Endothelial cell (in vitro differentiated cells): ENCODE measurements at regions not wholly inside any gene's neighbourhood (a gene's known extent, or its start where the extent isn't known, plus 50 kb on each side); places are given as distances from the start of the nearest gene placed in this dataset.
"Not testable (repeated sequence)": the region's sequence is repeated elsewhere in the genome, so short reads cannot be mapped to it uniquely, and the experiment has no call there.

ENCODE experiments used
- DNase-seq: peaks from one replicate; pipeline ENCODE4 v3.0.0; 2021; ENCODE audit warnings: low spot score
- H3K27ac Mint-ChIP-seq: one replicate; pipeline ENCODE4 v1.8.0; 2021; ENCODE audit warnings: mixed read lengths, inconsistent platforms; ENCODE audit not compliant: unreplicated experiment
- H3K27me3 Mint-ChIP-seq: one replicate; pipeline ENCODE4 v1.8.0; 2021; ENCODE audit warnings: mild to moderate bottlenecking, moderate library complexity, mixed read lengths, inconsistent platforms; ENCODE audit not compliant: unreplicated experiment
- H3K36me3 Mint-ChIP-seq: one replicate; pipeline ENCODE4 v1.8.0; 2021; ENCODE audit warnings: mild to moderate bottlenecking, low read depth, mixed read lengths, inconsistent platforms; ENCODE audit not compliant: unreplicated experiment
- H3K4me1 Mint-ChIP-seq: one replicate; pipeline ENCODE4 v1.8.0; 2021; ENCODE audit warnings: mild to moderate bottlenecking, mixed read lengths, inconsistent platforms; ENCODE audit not compliant: unreplicated experiment
- H3K4me3 Mint-ChIP-seq: one replicate; pipeline ENCODE4 v1.8.0; 2021; ENCODE audit warnings: mild to moderate bottlenecking, mixed read lengths, inconsistent platforms; ENCODE audit not compliant: unreplicated experiment
- H3K9me3 Mint-ChIP-seq: one replicate; pipeline ENCODE4 v1.8.0; 2021; ENCODE audit warnings: mixed read lengths, inconsistent platforms; ENCODE audit not compliant: unreplicated experiment
- TF ChIP-seq, protein P1 (sequence below): fragments of 200-600 bp; sonication (generic); IDR thresholded peaks from one replicate; pipeline ENCODE4 v1.5.0; 2021; ENCODE audit warnings: antibody characterized with exemption; ENCODE audit not compliant: unreplicated experiment

GRCh38 chr22:26768952-26769351, 111.6 kb downstream of the MIAT start:
- Mint-ChIP-seq H3K27ac (no peak overlapping the region), H3K4me1 (peaks cover 5% of the 10 kb centered on the region), H3K36me3 (no peaks in the 10 kb centered on the region), H3K9me3 (no peaks in the 10 kb centered on the region), H3K27me3 (no peaks in the 10 kb centered on the region), H3K4me3 (no peak overlapping the region)
- TF ChIP-seq, protein P1, sequence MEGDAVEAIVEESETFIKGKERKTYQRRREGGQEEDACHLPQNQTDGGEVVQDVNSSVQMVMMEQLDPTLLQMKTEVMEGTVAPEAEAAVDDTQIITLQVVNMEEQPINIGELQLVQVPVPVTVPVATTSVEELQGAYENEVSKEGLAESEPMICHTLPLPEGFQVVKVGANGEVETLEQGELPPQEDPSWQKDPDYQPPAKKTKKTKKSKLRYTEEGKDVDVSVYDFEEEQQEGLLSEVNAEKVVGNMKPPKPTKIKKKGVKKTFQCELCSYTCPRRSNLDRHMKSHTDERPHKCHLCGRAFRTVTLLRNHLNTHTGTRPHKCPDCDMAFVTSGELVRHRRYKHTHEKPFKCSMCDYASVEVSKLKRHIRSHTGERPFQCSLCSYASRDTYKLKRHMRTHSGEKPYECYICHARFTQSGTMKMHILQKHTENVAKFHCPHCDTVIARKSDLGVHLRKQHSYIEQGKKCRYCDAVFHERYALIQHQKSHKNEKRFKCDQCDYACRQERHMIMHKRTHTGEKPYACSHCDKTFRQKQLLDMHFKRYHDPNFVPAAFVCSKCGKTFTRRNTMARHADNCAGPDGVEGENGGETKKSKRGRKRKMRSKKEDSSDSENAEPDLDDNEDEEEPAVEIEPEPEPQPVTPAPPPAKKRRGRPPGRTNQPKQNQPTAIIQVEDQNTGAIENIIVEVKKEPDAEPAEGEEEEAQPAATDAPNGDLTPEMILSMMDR = no peak
- no peak for DNase-seq

DNA sequence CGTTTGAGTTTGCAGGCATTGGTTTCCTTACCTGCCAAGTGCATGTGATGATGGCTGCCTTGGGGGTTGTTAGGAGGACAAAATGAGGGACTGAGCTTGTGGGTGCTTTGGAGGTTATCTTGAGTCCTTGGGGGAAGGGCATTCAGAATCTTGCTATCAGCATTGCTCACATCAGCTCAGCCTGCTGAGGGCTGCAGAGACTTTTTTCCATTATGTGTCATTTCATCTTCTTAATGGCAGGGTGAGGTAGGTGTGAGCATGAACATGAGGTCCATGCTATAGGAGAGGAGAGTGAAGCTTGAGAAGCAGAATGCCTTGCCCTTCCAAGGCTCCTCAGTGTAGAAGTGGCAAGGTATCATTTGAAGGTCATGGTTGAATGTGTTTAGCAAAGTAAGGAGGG, 112.3 kb downstream of the MIAT start:
- no peaks in the 10 kb centered on the region for H3K27me3 Mint-ChIP-seq
- H3K9me3 Mint-ChIP-seq = no peaks in the 10 kb centered on the region
- no peak overlapping the region for H3K27ac Mint-ChIP-seq
- H3K4me3 Mint-ChIP-seq = no peak overlapping the region
- no peak for DNase-seq
- no peaks in the 10 kb centered on the region for H3K36me3 Mint-ChIP-seq
- TF ChIP-seq, protein P1 = no peak
- peaks cover 5% of the 10 kb centered on the region for H3K4me1 Mint-ChIP-seq

GRCh38 chr22:26770624-26771023, 113.2 kb downstream of the MIAT start:
- no peaks in the 10 kb centered on the region for H3K9me3 Mint-ChIP-seq
- no peak for DNase-seq
- TF ChIP-seq, protein P1 = no peak
- no peaks in the 10 kb centered on the region for H3K27me3 Mint-ChIP-seq
- H3K36me3 Mint-ChIP-seq = no peaks in the 10 kb centered on the region
- no peak overlapping the region for H3K27ac Mint-ChIP-seq
- H3K4me1 Mint-ChIP-seq = peaks cover 5% of the 10 kb centered on the region
- no peak overlapping the region for H3K4me3 Mint-ChIP-seq

DNA sequence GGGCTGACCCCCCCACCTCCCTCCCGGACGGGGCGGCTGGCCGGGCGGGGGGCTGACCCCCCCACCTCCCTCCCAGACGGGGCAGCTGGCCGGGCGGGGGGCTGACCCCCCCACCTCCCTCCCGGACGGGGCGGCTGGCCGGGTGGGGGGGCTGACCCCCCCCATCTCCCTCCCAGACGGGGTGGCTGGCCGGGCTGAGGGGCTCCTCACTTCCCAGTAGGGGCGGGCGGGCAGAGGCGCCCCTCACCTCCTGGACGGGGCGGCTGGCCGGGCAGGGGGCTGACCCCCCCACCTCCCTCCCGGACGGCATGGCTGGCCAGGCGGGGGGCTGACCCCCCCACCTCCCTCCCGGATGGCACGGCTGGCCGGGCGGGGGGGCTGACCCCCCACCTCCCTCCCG, 115.7 kb downstream of the MIAT start:
- H3K4me1 Mint-ChIP-seq, H3K36me3 Mint-ChIP-seq: not testable (repeated sequence)

GRCh38 chr22:26775394-26775793, 118.0 kb downstream of the MIAT start:
- no peak for DNase-seq
- no peak overlapping the region for H3K4me3 Mint-ChIP-seq
- H3K36me3 Mint-ChIP-seq = no peaks in the 10 kb centered on the region
- TF ChIP-seq, protein P1 = no peak
- no peaks in the 10 kb centered on the region for H3K27me3 Mint-ChIP-seq
- H3K27ac Mint-ChIP-seq = no peak overlapping the region
- H3K9me3 Mint-ChIP-seq = no peaks in the 10 kb centered on the region
- no peaks in the 10 kb centered on the region for H3K4me1 Mint-ChIP-seq

More for the DNA sequence above, 115.7 kb downstream of the MIAT start:
- H3K9me3 Mint-ChIP-seq, DNase-seq, H3K4me3 Mint-ChIP-seq, H3K27ac Mint-ChIP-seq, H3K27me3 Mint-ChIP-seq: not testable (repeated sequence)
